ENCODE measurements at regions not wholly inside any gene's neighbourhood (a gene's known extent, or its start where the extent isn't known, plus 50 kb on each side); places are given as distances from the start of the nearest gene placed in this dataset.
A peak's percentile ranks its signal among the peaks of the same experiment; 100 is the strongest.

GRCh38 chr20:11711214-11711613 is 206.5 kb upstream of the BTBD3 start:
- Histone ChIP-seq H2BK5ac (ENCODE audit: low read depth, low read length, poor library complexity, severe bottlenecking) (no peak overlapping the region), H2BK15ac (ENCODE audit: low read depth, poor library complexity, severe bottlenecking) (no peak overlapping the region), H3K27ac (ENCODE audit: low read length, poor library complexity, severe bottlenecking) (no peak overlapping the region), H3K4me1 (ENCODE audit: control insufficient read depth, insufficient read depth, low read depth, low read length) (peaks cover 3% of the 10 kb centered on the region), H2AK5ac (ENCODE audit: low read length, severe bottlenecking) (no peak overlapping the region), H3K4me3 (ENCODE audit: insufficient read depth in 1 of 2, low read depth in 1 of 2, low read length in 2 of 2) (no peak overlapping the region), H4K8ac (ENCODE audit: low read length) (no peak overlapping the region), H3K9ac (ENCODE audit: low read length) (no peak overlapping the region), H3K14ac (ENCODE audit: low read length in 2 of 2) (no peak overlapping the region), H2AFZ (ENCODE audit: low read depth, low read length) (no peak overlapping the region), H3K4me2 (ENCODE audit: low read length, poor library complexity, severe bottlenecking) (no peak overlapping the region), H3K23ac (ENCODE audit: low read length in 2 of 2) (no peak overlapping the region), H3K9me3 (ENCODE audit: control insufficient read depth, low read length) (no peaks in the 10 kb centered on the region), H3K79me1 (replicated peaks; ENCODE audit: low read length, poor library complexity, severe bottlenecking) (no peaks in the 10 kb centered on the region), H2BK12ac (ENCODE audit: low read length in 2 of 2) (no peak overlapping the region), H3K36me3 (ENCODE audit: control insufficient read depth in 1 of 2, insufficient read depth in 2 of 2, low read depth in 1 of 2, low read length in 2 of 2) (no peaks in the 10 kb centered on the region), H3K27me3 (ENCODE audit: control insufficient read depth in 1 of 2, insufficient read depth in 1 of 2, low read length in 2 of 2) (no peaks in the 10 kb centered on the region), H3K4ac (ENCODE audit: low read depth in 1 of 2, low read length in 2 of 2) (no peak overlapping the region), H3K18ac (ENCODE audit: low read depth in 1 of 2, low read length in 2 of 2) (no peak overlapping the region), H2BK120ac (ENCODE audit: low read depth, low read length) (no peak overlapping the region), H4K91ac (ENCODE audit: low read length) (no peak overlapping the region)
- DNase-seq: no peak
- WGBS: 83% methylated on average over 4 of the region's 5 CpGs

- Histone ChIP-seq H2BK5ac (ENCODE audit: low read depth, low read length, poor library complexity, severe bottlenecking) (no peak overlapping the region), H3K79me1 (replicated peaks; ENCODE audit: low read length, poor library complexity, severe bottlenecking) (no peaks in the 10 kb centered on the region), H2BK15ac (ENCODE audit: low read depth, poor library complexity, severe bottlenecking) (no peak overlapping the region), H3K4me3 (ENCODE audit: insufficient read depth in 1 of 2, low read depth in 1 of 2, low read length in 2 of 2) (no peak overlapping the region), H2BK12ac (ENCODE audit: low read length in 2 of 2) (no peak overlapping the region), H3K9ac (ENCODE audit: low read length) (no peak overlapping the region), H3K4me2 (ENCODE audit: low read length, poor library complexity, severe bottlenecking) (no peak overlapping the region), H3K23ac (ENCODE audit: low read length in 2 of 2) (no peak overlapping the region), H3K9me3 (ENCODE audit: control insufficient read depth, low read length) (no peaks in the 10 kb centered on the region), H3K27me3 (ENCODE audit: control insufficient read depth in 1 of 2, insufficient read depth in 1 of 2, low read length in 2 of 2) (no peaks in the 10 kb centered on the region), H4K8ac (ENCODE audit: low read length) (no peak overlapping the region), H3K4me1 (ENCODE audit: control insufficient read depth, insufficient read depth, low read depth, low read length) (peaks cover 3% of the 10 kb centered on the region), H3K18ac (ENCODE audit: low read depth in 1 of 2, low read length in 2 of 2) (no peak overlapping the region), H2BK120ac (ENCODE audit: low read depth, low read length) (no peak overlapping the region), H4K91ac (ENCODE audit: low read length) (no peak overlapping the region), H3K27ac (ENCODE audit: low read length, poor library complexity, severe bottlenecking) (no peak overlapping the region), H2AFZ (ENCODE audit: low read depth, low read length) (no peak overlapping the region), H3K36me3 (ENCODE audit: control insufficient read depth in 1 of 2, insufficient read depth in 2 of 2, low read depth in 1 of 2, low read length in 2 of 2) (no peaks in the 10 kb centered on the region), H2AK5ac (ENCODE audit: low read length, severe bottlenecking) (no peak overlapping the region), H3K14ac (ENCODE audit: low read length in 2 of 2) (no peak overlapping the region), H3K4ac (ENCODE audit: low read depth in 1 of 2, low read length in 2 of 2) (no peak overlapping the region)
- WGBS: 78% methylated on average over 3 of the region's 3 CpGs
- no peak for DNase-seq
Observed at GRCh38 chr20:11712639-11713160, 205.0 kb upstream of the BTBD3 start.

- Histone ChIP-seq H3K4me3 (ENCODE audit: insufficient read depth in 1 of 2, low read depth in 1 of 2, low read length in 2 of 2) (no peak overlapping the region), H3K9ac (ENCODE audit: low read length) (no peak overlapping the region), H3K79me1 (replicated peaks; ENCODE audit: low read length, poor library complexity, severe bottlenecking) (no peaks in the 10 kb centered on the region), H2AFZ (ENCODE audit: low read depth, low read length) (no peak overlapping the region), H3K9me3 (ENCODE audit: control insufficient read depth, low read length) (no peaks in the 10 kb centered on the region), H3K27me3 (ENCODE audit: control insufficient read depth in 1 of 2, insufficient read depth in 1 of 2, low read length in 2 of 2) (no peaks in the 10 kb centered on the region), H3K27ac (ENCODE audit: low read length, poor library complexity, severe bottlenecking) (peak overlapping the region; percentile 9), H3K4me2 (ENCODE audit: low read length, poor library complexity, severe bottlenecking) (no peak overlapping the region), H3K18ac (ENCODE audit: low read depth in 1 of 2, low read length in 2 of 2) (no peak overlapping the region), H3K36me3 (ENCODE audit: control insufficient read depth in 1 of 2, insufficient read depth in 2 of 2, low read depth in 1 of 2, low read length in 2 of 2) (no peaks in the 10 kb centered on the region), H4K91ac (ENCODE audit: low read length) (no peak overlapping the region), H3K4me1 (ENCODE audit: control insufficient read depth, insufficient read depth, low read depth, low read length) (peaks cover 3% of the 10 kb centered on the region), H3K23ac (ENCODE audit: low read length in 2 of 2) (no peak overlapping the region), H4K8ac (ENCODE audit: low read length) (no peak overlapping the region), H2BK12ac (ENCODE audit: low read length in 2 of 2) (no peak overlapping the region), H2BK120ac (ENCODE audit: low read depth, low read length) (no peak overlapping the region), H2BK5ac (ENCODE audit: low read depth, low read length, poor library complexity, severe bottlenecking) (peak overlapping the region; percentile 60), H3K4ac (ENCODE audit: low read depth in 1 of 2, low read length in 2 of 2) (no peak overlapping the region), H3K14ac (ENCODE audit: low read length in 2 of 2) (no peak overlapping the region), H2BK15ac (ENCODE audit: low read depth, poor library complexity, severe bottlenecking) (no peak overlapping the region), H2AK5ac (ENCODE audit: low read length, severe bottlenecking) (no peak overlapping the region)
- 35% methylated on average over 2 of the region's 2 CpGs for WGBS
- no peak for DNase-seq
Observed at GRCh38 chr20:11714886-11715285, 202.8 kb upstream of the BTBD3 start.

- peak; percentile 89 for DNase-seq
- Histone ChIP-seq H3K4me1 (ENCODE audit: control insufficient read depth, insufficient read depth, low read depth, low read length) (peaks cover 3% of the 10 kb centered on the region), H3K9me3 (ENCODE audit: control insufficient read depth, low read length) (no peaks in the 10 kb centered on the region), H3K4me3 (ENCODE audit: insufficient read depth in 1 of 2, low read depth in 1 of 2, low read length in 2 of 2) (no peak overlapping the region), H2BK12ac (ENCODE audit: low read length in 2 of 2) (no peak overlapping the region), H3K4ac (ENCODE audit: low read depth in 1 of 2, low read length in 2 of 2) (no peak overlapping the region), H2BK120ac (ENCODE audit: low read depth, low read length) (no peak overlapping the region), H4K91ac (ENCODE audit: low read length) (no peak overlapping the region), H3K4me2 (ENCODE audit: low read length, poor library complexity, severe bottlenecking) (no peak overlapping the region), H3K27ac (ENCODE audit: low read length, poor library complexity, severe bottlenecking) (peak overlapping the region; percentile 63), H2AK5ac (ENCODE audit: low read length, severe bottlenecking) (no peak overlapping the region), H3K27me3 (ENCODE audit: control insufficient read depth in 1 of 2, insufficient read depth in 1 of 2, low read length in 2 of 2) (no peaks in the 10 kb centered on the region), H3K9ac (ENCODE audit: low read length) (no peak overlapping the region), H3K79me1 (replicated peaks; ENCODE audit: low read length, poor library complexity, severe bottlenecking) (no peaks in the 10 kb centered on the region), H2AFZ (ENCODE audit: low read depth, low read length) (no peak overlapping the region), H3K18ac (ENCODE audit: low read depth in 1 of 2, low read length in 2 of 2) (no peak overlapping the region), H2BK15ac (ENCODE audit: low read depth, poor library complexity, severe bottlenecking) (no peak overlapping the region), H2BK5ac (ENCODE audit: low read depth, low read length, poor library complexity, severe bottlenecking) (no peak overlapping the region), H3K36me3 (ENCODE audit: control insufficient read depth in 1 of 2, insufficient read depth in 2 of 2, low read depth in 1 of 2, low read length in 2 of 2) (no peaks in the 10 kb centered on the region), H3K14ac (ENCODE audit: low read length in 2 of 2) (no peak overlapping the region), H3K23ac (ENCODE audit: low read length in 2 of 2) (no peak overlapping the region), H4K8ac (ENCODE audit: low read length) (no peak overlapping the region)
- WGBS: 24% methylated on average over 3 of the region's 4 CpGs
Observed at GRCh38 chr20:11716239-11716944, 201.3 kb upstream of the BTBD3 start.

All from mesenchymal stem cell (in vitro differentiated cells and primary cell).